H1 (cell line): ENCODE measurements at regions not wholly inside any gene's neighbourhood (a gene's known extent, or its start where the extent isn't known, plus 50 kb on each side); places are given as distances from the start of the nearest gene placed in this dataset.

ENCODE experiments used
- CTCF ChIA-PET: fragments of 300-600 bp; sonication (Branson Sonifier 250); formaldehyde crosslinking; loops from one replicate; lab custom pipeline; 2021; ENCODE audit not compliant: partially characterized antibody; lab: Charles Lee
- POLR2A ChIA-PET: fragments of 300-600 bp; sonication (Branson Sonifier 250); formaldehyde crosslinking; loops from one replicate; lab custom pipeline; 2021; ENCODE audit warnings: inconsistent platforms; ENCODE audit not compliant: partially characterized antibody; lab: Charles Lee
- DNase-seq, 2 experiments: peaks; one replicate each; pipeline versions ENCODE4 v3.0.0 to v3.0.0-alpha.2; 2010 to 2022; ENCODE audit warnings: low spot score in 2 of 2, low read depth in 1 of 2, mixed read lengths in 1 of 2
- FAIRE-seq: peaks from 2 replicates; lab custom pipeline; 2011; peaks lifted over from hg19 to GRCh38; lab: Jason Lieb, UNC
- H2AFZ ChIP-seq: 2 replicates; pipeline ENCODE4 v1.8.1; 2012; ENCODE audit warnings: low read length, inconsistent platforms
- H2AK5ac ChIP-seq: 2 replicates; pipeline ENCODE4 v1.6.1; 2013; ENCODE audit warnings: low read depth, low read length
- H2BK120ac ChIP-seq: replicated peaks from 2 replicates; pipeline ENCODE3; 2013; ENCODE audit warnings: low read depth, low read length, inconsistent platforms
- H2BK12ac ChIP-seq: 2 replicates; pipeline ENCODE4 v1.6.1; 2013; ENCODE audit warnings: low read depth, low read length
- H2BK15ac ChIP-seq: 2 replicates; pipeline ENCODE4 v1.6.1; 2013; ENCODE audit warnings: low read length
- H2BK20ac ChIP-seq: 2 replicates; pipeline ENCODE4 v1.6.1; 2013; ENCODE audit warnings: low read length
- H2BK5ac ChIP-seq: 2 replicates; pipeline ENCODE4 v1.6.1; 2013; ENCODE audit warnings: low read depth, low read length
- H3K14ac ChIP-seq: 2 replicates; pipeline ENCODE4 v1.6.1; 2013; ENCODE audit warnings: inconsistent platforms; ENCODE audit not compliant: insufficient read length
- H3K18ac ChIP-seq: 2 replicates; pipeline ENCODE4 v1.6.1; 2013; ENCODE audit warnings: low read length; ENCODE audit errors: extremely low read depth
- H3K23ac ChIP-seq: 2 replicates; pipeline ENCODE4 v1.6.1; 2013; ENCODE audit warnings: inconsistent platforms; ENCODE audit not compliant: insufficient read length
- H3K23me2 ChIP-seq: 2 replicates; pipeline ENCODE4 v1.6.1; 2013; ENCODE audit warnings: low read depth, low read length
- H3K27ac ChIP-seq: 2 replicates; pipeline ENCODE4 v1.6.1; 2011; ENCODE audit warnings: low read depth, low read length, inconsistent platforms
- H3K27me3 ChIP-seq, 4 experiments: replicated peaks in 1 of 4; 1 replicate in 1 of 4; 2 replicates in 3 of 4; pipeline versions ENCODE4 v1.6.1 to v1.8.1; 2011 to 2013; ENCODE audit warnings: low read length in 3 of 4, mild to moderate bottlenecking in 3 of 4, inconsistent platforms in 2 of 4, mixed read lengths in 2 of 4, moderate library complexity in 1 of 4; ENCODE audit not compliant: control insufficient read depth in 3 of 4, insufficient read depth in 3 of 4; ENCODE audit errors: extremely low read depth in 1 of 4
- H3K36me3 ChIP-seq, 4 experiments: 2 replicates each; pipeline versions ENCODE4 v1.6.1 to v1.8.1; 2011 to 2013; ENCODE audit warnings: mild to moderate bottlenecking in 4 of 4, low read length in 3 of 4, moderate library complexity in 2 of 4, control low read depth in 1 of 4, inconsistent platforms in 1 of 4; ENCODE audit not compliant: insufficient read depth in 4 of 4, control insufficient read depth in 2 of 4
- H3K4ac ChIP-seq: replicated peaks from 2 replicates; pipeline ENCODE3; 2013; ENCODE audit warnings: low read length, low read depth, mixed read lengths, inconsistent platforms; ENCODE audit not compliant: insufficient read length
- H3K4me1 ChIP-seq, 4 experiments: replicated peaks in 1 of 4; 1 replicate in 1 of 4; 2 replicates in 3 of 4; pipeline versions ENCODE4 v1.6.1 to v1.8.1; 2011 to 2013; ENCODE audit warnings: low read length in 3 of 4, inconsistent platforms in 2 of 4, mixed read lengths in 1 of 4; ENCODE audit not compliant: insufficient read depth in 4 of 4, control insufficient read depth in 3 of 4
- H3K4me2 ChIP-seq, 2 experiments: 2 replicates each; pipeline versions ENCODE4 v1.6.1 to v1.8.1; 2011 to 2013; ENCODE audit warnings: low read depth in 2 of 2, low read length in 2 of 2, control low read depth in 1 of 2, inconsistent platforms in 1 of 2, mild to moderate bottlenecking in 1 of 2; ENCODE audit not compliant: insufficient read depth in 1 of 2
- H3K4me3 ChIP-seq, 4 experiments: fragments of 200-600, 300-600 bp in 1 of 4; sonication (generic), shearing (Covaris generic), sonication (Bioruptor Twin) in 1 of 4; 2 replicates each; pipeline versions ENCODE4 v1.5.1 to v1.8.1; 2011 to 2016; ENCODE audit warnings: low read length in 4 of 4, low read depth in 3 of 4, control low read depth in 2 of 4, inconsistent platforms in 2 of 4, mild to moderate bottlenecking in 2 of 4, mixed read lengths in 1 of 4, moderate library complexity in 1 of 4; ENCODE audit not compliant: insufficient read depth in 2 of 4; ENCODE audit errors: extremely low read depth in 1 of 4
- H3K56ac ChIP-seq: replicated peaks from 2 replicates; pipeline ENCODE3; 2013; ENCODE audit warnings: low read depth, mild to moderate bottlenecking, mixed read lengths, low read length, inconsistent platforms; ENCODE audit not compliant: insufficient read length
- H3K79me1 ChIP-seq: 2 replicates; pipeline ENCODE4 v1.6.1; 2013; ENCODE audit warnings: low read depth, low read length, control low read depth
- H3K79me2 ChIP-seq, 2 experiments: 2 replicates each; pipeline versions ENCODE4 v1.6.1 to v1.8.1; 2012 to 2013; ENCODE audit warnings: low read length in 2 of 2, mild to moderate bottlenecking in 2 of 2, inconsistent platforms in 1 of 2; ENCODE audit not compliant: insufficient read depth in 2 of 2, control insufficient read depth in 1 of 2
- H3K9ac ChIP-seq, 4 experiments: replicated peaks in 1 of 4; 1 replicate in 1 of 4; 2 replicates in 3 of 4; pipeline versions ENCODE4 v1.6.1 to v1.8.1; 2011 to 2013; ENCODE audit warnings: low read depth in 3 of 4, low read length in 3 of 4, control low read depth in 2 of 4, mild to moderate bottlenecking in 2 of 4, moderate library complexity in 2 of 4, inconsistent platforms in 1 of 4; ENCODE audit errors: extremely low read depth in 1 of 4
- H3K9me3 ChIP-seq, 2 experiments: 2 replicates each; pipeline versions ENCODE4 v1.6.1 to v1.8.1; 2012 to 2013; ENCODE audit warnings: mild to moderate bottlenecking in 2 of 2, moderate library complexity in 2 of 2, control low read depth in 1 of 2, inconsistent platforms in 1 of 2, low read depth in 1 of 2, low read length in 1 of 2, mixed read lengths in 1 of 2; ENCODE audit not compliant: insufficient read depth in 2 of 2
- H4K20me1 ChIP-seq, 2 experiments: replicated peaks in 1 of 2; 2 replicates each; pipeline versions ENCODE3 to v1.8.1; 2011 to 2013; ENCODE audit warnings: inconsistent platforms in 2 of 2, low read length in 2 of 2, mild to moderate bottlenecking in 1 of 2; ENCODE audit not compliant: insufficient read depth in 2 of 2, control insufficient read depth in 1 of 2
- H4K5ac ChIP-seq: 2 replicates; pipeline ENCODE4 v1.6.1; 2013; ENCODE audit warnings: low read length, low read depth, mixed read lengths, inconsistent platforms; ENCODE audit not compliant: insufficient read length
- H4K8ac ChIP-seq: 2 replicates; pipeline ENCODE4 v1.8.0; 2013; ENCODE audit warnings: mild to moderate bottlenecking, moderate library complexity, low read length, inconsistent platforms; ENCODE audit not compliant: insufficient read depth; ENCODE audit errors: extremely low read depth
- H4K91ac ChIP-seq: replicated peaks from 2 replicates; pipeline ENCODE3; 2013; ENCODE audit warnings: low read length, mixed read lengths, inconsistent platforms; ENCODE audit not compliant: insufficient read length
- CHD2 ChIP-seq: IDR thresholded peaks from 2 replicates; pipeline ENCODE4 v1.6.1; 2012; ENCODE audit warnings: low read length, improper control_type of control experiment
- CTCF ChIP-seq, 3 experiments: IDR thresholded peaks; 1 replicate in 2 of 3; 2 replicates in 1 of 3; pipeline versions ENCODE4 v1.5.1 to v1.6.1; 2011; ENCODE audit warnings: low read length in 3 of 3, mild to moderate bottlenecking in 3 of 3, inconsistent platforms in 2 of 3, low read depth in 1 of 3, moderate library complexity in 1 of 3; ENCODE audit not compliant: insufficient read depth in 1 of 3; ENCODE audit errors: control extremely low read depth in 1 of 3
- FOSL1 ChIP-seq: IDR thresholded peaks from 2 replicates; pipeline ENCODE4 v1.6.1; 2011; ENCODE audit warnings: mild to moderate bottlenecking, low read depth, low read length, moderate library complexity; ENCODE audit not compliant: insufficient read depth
- POLR2A ChIP-seq, 2 experiments: IDR thresholded peaks; 1 replicate in 1 of 2; 2 replicates in 1 of 2; pipeline ENCODE4 v1.6.1; 2011; ENCODE audit warnings: low read depth in 2 of 2, low read length in 2 of 2, mild to moderate bottlenecking in 2 of 2; ENCODE audit errors: control extremely low read depth in 1 of 2
- SP2 ChIP-seq: IDR thresholded peaks from 2 replicates; pipeline ENCODE4 v1.6.1; 2012; ENCODE audit warnings: mild to moderate bottlenecking, low read length, inconsistent platforms
- WGBS, 2 experiments: shearing (Covaris generic) in 1 of 2; methylation state at CpG; one replicate each; pipeline versions ENCODE4 v1.1.6 to v1.1.7; 2013 to 2015; ENCODE audit warnings: low lambda C conversion rate in 2 of 2, mixed read lengths in 2 of 2, inconsistent platforms in 1 of 2, low coverage in 1 of 2, missing lambda C conversion rate in 1 of 2; ENCODE audit not compliant: insufficient replicate concordance in 2 of 2, insufficient coverage in 1 of 2, insufficient read length in 1 of 2; ENCODE audit errors: extremely low coverage in 1 of 2, missing lambda C conversion rate in 1 of 2; 5-methylcytosine and 5-hydroxymethylcytosine counted together

DNA sequence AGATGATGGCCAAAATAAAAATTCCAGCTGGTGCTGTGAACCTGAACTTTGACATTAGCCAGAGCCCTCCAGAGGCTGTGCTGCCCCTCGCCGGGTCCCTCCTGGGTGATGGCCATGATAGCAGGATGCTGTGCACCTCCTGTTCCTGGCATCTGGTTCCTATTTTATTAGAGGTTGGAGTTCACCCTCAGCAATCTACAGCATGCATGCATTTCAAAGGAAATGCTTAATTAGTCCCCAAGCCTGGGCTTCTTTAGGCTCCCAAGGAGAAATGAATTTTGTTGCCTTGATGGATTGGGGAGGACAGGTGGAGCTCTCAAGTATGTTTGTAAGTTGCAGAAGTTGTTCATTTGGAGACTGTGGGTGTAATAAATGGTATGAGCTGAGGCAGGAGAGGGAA is 166.9 kb downstream of the GLI2 start:
- Histone ChIP-seq H2AK5ac (no peak overlapping the region), H3K14ac (no peak overlapping the region), H4K91ac (no peak overlapping the region), H4K20me1 (peaks cover 1 to 24% of the 10 kb centered on the region in 2 experiments), H3K56ac (no peak overlapping the region), H3K79me1 (peaks cover 6% of the 10 kb centered on the region), H3K9ac (no peak overlapping the region), H2BK5ac (no peak overlapping the region), H3K36me3 (peaks cover 0 to 4% (median 0%) of the 10 kb centered on the region in 4 experiments; a peak in 1 of 8 replicates), H3K79me2 (peaks cover 0 to 12% of the 10 kb centered on the region in 2 experiments; a peak in 1 of 4 replicates), H3K27me3 (no peaks in the 10 kb centered on the region; a peak in 1 of 7 replicates), H3K18ac (no peak overlapping the region), H3K4me3 (no peak overlapping the region), H2BK120ac (no peak overlapping the region), H2AFZ (no peak overlapping the region), H3K23ac (no peak overlapping the region), H3K4me2 (no peak overlapping the region), H4K8ac (no peak overlapping the region), H2BK20ac (no peak overlapping the region), H3K9me3 (no peaks in the 10 kb centered on the region), H3K27ac (no peak overlapping the region), H3K23me2 (no peaks in the 10 kb centered on the region), H2BK12ac (no peak overlapping the region), H3K4ac (no peak overlapping the region), H4K5ac (no peak overlapping the region), H2BK15ac (no peak overlapping the region), H3K4me1 (peaks cover 16 to 33% (median 25%) of the 10 kb centered on the region in 4 experiments)
- DNase-seq (no peak), FAIRE-seq (no peak)
- ChIA-PET CTCF (interaction anchor here (0.8 to 6.7 kb wide), 7 partner anchors 18 to 109 kb away, joined by 3 to 65 read pairs (median 3); no protein-coding TSS in a partner anchor), POLR2A (interaction anchor here (1.8 kb wide), 1 partner anchor 9 kb away, joined by 4 read pairs; no protein-coding TSS in a partner anchor)
- TF ChIP-seq CHD2 (no peak), POLR2A (IDR thresholded peaks at IDR 0.05; ENCODE audit: control extremely low read depth in 1 of 2, low read depth in 2 of 2, low read length in 2 of 2) (no peak), SP2 (no peak), CTCF (IDR thresholded peaks at IDR 0.05; ENCODE audit: control extremely low read depth in 1 of 3, insufficient read depth in 1 of 3, low read depth in 1 of 3, low read length in 3 of 3) (no peak), FOSL1 (no peak)
- 83% methylated on average over 2 of the region's 2 CpGs; no CpG with 5 or more reads in 1 of the 2 experiments for WGBS, 2 experiments
